Left lung (tissue), 4 donors: ENCODE measurements at regions not wholly inside any gene's neighbourhood (a gene's known extent, or its start where the extent isn't known, plus 50 kb on each side); places are given as distances from the start of the nearest gene placed in this dataset.
A peak's percentile ranks its signal among the peaks of the same experiment; 100 is the strongest.

Source experiments
- ATAC-seq: fragments of 200-7000 bp; cut with Tn5 transposase; one replicate; pipeline ENCODE4 v1.9.1; 2020; ENCODE audit warnings: moderate library complexity
- DNase-seq, 4 donors: peaks; one replicate each; pipeline ENCODE4 v3.0.0-alpha.2; 2013 to 2020
- H3K27ac ChIP-seq, 2 donors: fragments of 200-600 bp; sonication (generic) in 1 of 2; one replicate each; pipeline versions ENCODE4 v1.5.0 to v1.8.0; 2020 to 2021
- H3K27me3 ChIP-seq, 2 donors: fragments of 200-600 bp; sonication (generic) in 1 of 2; one replicate each; pipeline versions ENCODE4 v1.5.0 to v1.8.0; 2020 to 2021
- H3K36me3 ChIP-seq, 2 donors: fragments of 200-600 bp; sonication (generic) in 1 of 2; one replicate each; pipeline versions ENCODE4 v1.5.0 to v1.8.0; 2020 to 2021
- H3K4me1 ChIP-seq, 2 donors: fragments of 200-600 bp; one replicate each; pipeline ENCODE4 v1.8.0; 2021
- H3K4me3 ChIP-seq, 2 donors: fragments of 200-600 bp; sonication (generic) in 1 of 2; one replicate each; pipeline versions ENCODE4 v1.5.0 to v1.8.0; 2020 to 2021; ENCODE audit warnings: mild to moderate bottlenecking in 1 of 2
- H3K9me3 ChIP-seq, 2 donors: fragments of 200-600 bp; sonication (generic) in 1 of 2; one replicate each; pipeline versions ENCODE4 v1.5.0 to v1.8.0; 2020 to 2021
- intact Hi-C, 2 donors: fragments of 100-400 bp; cut with DNase I; formaldehyde crosslinking; loops; one replicate each; pipeline versions ENCODE4 v1.11.2 to v1.14.2; 2022
- TF ChIP-seq, protein P1 (sequence below), 2 donors: fragments of 200-600 bp; sonication (generic) in 1 of 2; IDR thresholded peaks; one replicate each; pipeline versions ENCODE4 v1.5.0 to v1.8.0; 2021; ENCODE audit warnings: antibody characterized with exemption in 2 of 2
- donor health status: DM: no; HTN: yes; CAD: no.
- donor health status: DM: no; HTN: no; CAD: no.

DNA sequence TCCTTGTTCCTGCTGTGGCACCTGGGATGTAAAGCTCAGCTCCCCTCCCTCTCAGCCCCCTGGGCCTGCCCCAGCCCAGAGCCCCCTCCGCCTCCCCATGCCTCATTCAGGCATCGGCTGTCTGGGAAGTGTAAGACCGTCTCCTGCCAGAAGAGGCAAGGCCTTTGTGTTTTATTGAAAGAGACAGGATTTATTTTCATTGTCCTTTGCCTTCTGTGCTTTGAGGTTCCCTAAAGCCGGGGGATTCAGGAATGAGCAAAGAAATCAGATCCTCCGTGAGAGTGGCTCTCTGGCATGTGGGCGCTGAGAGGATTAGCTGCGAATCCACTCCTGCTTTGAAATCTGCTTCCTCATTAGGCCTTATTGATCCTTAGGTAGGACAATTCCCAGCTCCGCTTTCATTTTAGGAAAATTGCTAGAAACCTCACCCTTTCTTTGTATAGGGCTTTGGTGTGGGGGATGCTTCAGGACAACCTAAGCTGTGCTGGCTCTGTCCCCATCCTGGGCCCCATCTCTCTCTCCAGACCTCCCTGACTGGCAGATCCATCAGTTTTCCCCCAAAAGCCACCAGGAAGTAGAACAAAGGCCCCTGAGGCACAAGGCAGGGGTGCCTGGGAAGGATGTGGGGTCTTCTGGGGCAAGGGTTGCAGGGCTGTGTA is 211.5 kb upstream of the TNRC6C start:
- Histone ChIP-seq H3K36me3 (no peaks in the 10 kb centered on the region), H3K4me3 (no peak overlapping the region), H3K27me3 (peaks cover 0 to under 1% of the 10 kb centered on the region in 2 donors), H3K4me1 (no peaks in the 10 kb centered on the region), H3K9me3 (no peaks in the 10 kb centered on the region), H3K27ac (no peak overlapping the region)
- TF ChIP-seq, protein P1, sequence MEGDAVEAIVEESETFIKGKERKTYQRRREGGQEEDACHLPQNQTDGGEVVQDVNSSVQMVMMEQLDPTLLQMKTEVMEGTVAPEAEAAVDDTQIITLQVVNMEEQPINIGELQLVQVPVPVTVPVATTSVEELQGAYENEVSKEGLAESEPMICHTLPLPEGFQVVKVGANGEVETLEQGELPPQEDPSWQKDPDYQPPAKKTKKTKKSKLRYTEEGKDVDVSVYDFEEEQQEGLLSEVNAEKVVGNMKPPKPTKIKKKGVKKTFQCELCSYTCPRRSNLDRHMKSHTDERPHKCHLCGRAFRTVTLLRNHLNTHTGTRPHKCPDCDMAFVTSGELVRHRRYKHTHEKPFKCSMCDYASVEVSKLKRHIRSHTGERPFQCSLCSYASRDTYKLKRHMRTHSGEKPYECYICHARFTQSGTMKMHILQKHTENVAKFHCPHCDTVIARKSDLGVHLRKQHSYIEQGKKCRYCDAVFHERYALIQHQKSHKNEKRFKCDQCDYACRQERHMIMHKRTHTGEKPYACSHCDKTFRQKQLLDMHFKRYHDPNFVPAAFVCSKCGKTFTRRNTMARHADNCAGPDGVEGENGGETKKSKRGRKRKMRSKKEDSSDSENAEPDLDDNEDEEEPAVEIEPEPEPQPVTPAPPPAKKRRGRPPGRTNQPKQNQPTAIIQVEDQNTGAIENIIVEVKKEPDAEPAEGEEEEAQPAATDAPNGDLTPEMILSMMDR (IDR thresholded peaks at IDR 0.05), result no peak
- intact Hi-C loops, result no loop called here
- ATAC-seq (no peak), DNase-seq (peak in 1 of 4 donors; percentile 3)

DNA sequence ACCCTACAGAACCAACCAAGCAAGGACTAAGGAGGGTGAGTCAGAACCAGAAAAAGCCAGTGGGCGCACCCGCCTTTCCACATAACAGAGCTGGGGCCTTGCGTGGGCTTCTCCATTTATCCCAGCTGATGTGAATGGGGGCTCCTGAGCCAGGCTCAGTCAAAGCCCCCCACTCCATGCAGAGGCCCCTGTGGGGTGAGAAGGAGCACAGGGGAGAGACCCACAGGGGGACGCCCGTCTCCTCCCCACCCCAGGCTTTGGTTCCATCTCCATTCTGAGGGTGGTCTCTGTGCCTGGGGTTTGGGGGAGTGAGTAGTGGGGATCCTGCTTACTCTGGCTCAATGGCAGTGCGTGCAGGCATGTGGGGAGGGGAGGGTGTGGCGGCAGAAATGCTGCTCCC is 210.1 kb upstream of the TNRC6C start:
- Histone ChIP-seq H3K27ac (no peak overlapping the region), H3K27me3 (no peaks in the 10 kb centered on the region), H3K9me3 (no peaks in the 10 kb centered on the region), H3K36me3 (no peaks in the 10 kb centered on the region), H3K4me1 (no peaks in the 10 kb centered on the region), H3K4me3 (no peak overlapping the region)
- DNase-seq (no peak), ATAC-seq (no peak)
- TF ChIP-seq, protein P1 (IDR thresholded peaks at IDR 0.05), result no peak
- intact Hi-C loops, result no loop called here

- no peaks in the 10 kb centered on the region for H3K36me3 ChIP-seq
- H3K27me3 ChIP-seq, result no peaks in the 10 kb centered on the region
- no peak for DNase-seq
- intact Hi-C loops, result no loop called here
- H3K4me3 ChIP-seq, result no peak overlapping the region
- no peak for ATAC-seq
- TF ChIP-seq, protein P1 (IDR thresholded peaks at IDR 0.05), result no peak
- no peak overlapping the region for H3K27ac ChIP-seq
- no peaks in the 10 kb centered on the region for H3K4me1 ChIP-seq
- no peaks in the 10 kb centered on the region for H3K9me3 ChIP-seq
These were observed 209.2 kb upstream of the TNRC6C start for GRCh38 chr17:77749321-77749751.

GRCh38 chr17:77749989-77750388 is 208.5 kb upstream of the TNRC6C start:
- Histone ChIP-seq H3K4me3 (no peak overlapping the region), H3K4me1 (no peaks in the 10 kb centered on the region), H3K9me3 (peaks cover 0 to 3% of the 10 kb centered on the region in 2 donors), H3K27me3 (no peaks in the 10 kb centered on the region), H3K36me3 (no peaks in the 10 kb centered on the region), H3K27ac (no peak overlapping the region)
- TF ChIP-seq, protein P1 (IDR thresholded peaks at IDR 0.05), result no peak
- intact Hi-C loops, result no loop called here
- ATAC-seq (no peak), DNase-seq (no peak)

DNA sequence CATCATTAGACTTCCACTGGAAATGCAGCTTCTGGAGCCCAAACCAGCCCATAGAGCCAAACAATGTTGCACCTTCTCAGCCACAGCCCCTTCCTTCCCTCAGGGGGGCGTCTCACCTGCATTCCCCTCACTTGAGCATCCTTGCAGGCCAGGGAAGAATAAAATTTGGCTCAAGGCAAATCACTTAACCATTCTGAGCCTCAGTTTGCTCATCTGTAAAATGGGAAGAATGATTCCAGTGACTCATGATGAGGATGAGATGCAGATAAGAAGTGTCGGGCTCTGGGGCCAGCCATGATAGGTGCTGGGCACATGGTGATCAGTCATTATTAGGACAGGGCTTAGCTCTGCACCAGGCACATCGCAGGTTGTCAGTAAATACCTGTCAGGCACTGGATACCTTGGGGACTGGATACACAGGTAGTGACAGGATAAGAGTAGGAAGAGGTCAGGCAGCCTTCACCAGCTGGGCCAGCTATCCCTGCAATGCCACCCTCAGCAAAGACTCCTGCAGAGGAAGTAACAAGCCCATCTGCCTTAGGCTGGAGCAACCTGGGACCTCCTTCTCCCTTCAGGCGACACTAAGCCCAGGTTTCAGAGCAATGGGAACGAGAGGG is 208.0 kb upstream of the TNRC6C start:
- no peaks in the 10 kb centered on the region for H3K27me3 ChIP-seq
- intact Hi-C loops, result no loop called here
- no peak overlapping the region for H3K27ac ChIP-seq
- peaks cover 0 to 3% of the 10 kb centered on the region in 2 donors for H3K9me3 ChIP-seq
- H3K36me3 ChIP-seq, result no peaks in the 10 kb centered on the region
- TF ChIP-seq, protein P1 (IDR thresholded peaks at IDR 0.05), result no peak
- DNase-seq (no peak), ATAC-seq (no peak)
- no peak overlapping the region for H3K4me3 ChIP-seq
- no peaks in the 10 kb centered on the region for H3K4me1 ChIP-seq
